ENCODE measurements at regions not wholly inside any gene's neighbourhood (a gene's known extent, or its start where the extent isn't known, plus 50 kb on each side); places are given as distances from the start of the nearest gene placed in this dataset.

DNA sequence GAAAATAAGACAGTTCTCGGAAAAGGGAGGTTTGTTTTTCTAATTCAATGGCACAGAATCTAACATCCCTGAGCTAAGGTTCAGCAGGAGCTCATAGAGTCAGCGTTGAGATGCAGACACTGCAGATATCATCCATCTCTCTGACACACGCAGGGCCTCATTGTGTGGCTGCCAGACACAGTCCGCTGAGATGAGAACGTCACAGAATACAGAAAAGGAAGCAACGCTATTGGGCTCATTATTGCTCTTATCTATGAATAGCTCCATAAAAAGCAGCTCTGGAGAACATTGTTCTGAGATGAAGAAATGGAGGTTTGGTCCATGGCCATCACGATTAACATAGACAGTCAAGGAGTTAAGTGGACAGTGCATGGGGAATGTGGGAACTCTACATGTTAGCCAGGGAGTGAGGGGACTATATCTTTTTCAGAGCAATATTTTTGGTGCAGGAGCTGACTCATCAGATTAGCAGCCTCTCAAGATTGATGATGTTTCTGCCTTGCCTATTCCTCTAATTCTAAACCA is 771.6 kb upstream of the CXADR start:
- Histone ChIP-seq H3K27ac (ENCODE audit: poor library complexity, severe bottlenecking) (no peak overlapping the region), H3K27me3 (ENCODE audit: insufficient read depth, poor library complexity, severe bottlenecking) (no peaks in the 10 kb centered on the region), H3K9me3 (ENCODE audit: severe bottlenecking) (no peaks in the 10 kb centered on the region), H3K4me3 (ENCODE audit: severe bottlenecking) (no peak overlapping the region), H3K36me3 (ENCODE audit: low read depth) (no peaks in the 10 kb centered on the region), H3K4me1 (ENCODE audit: insufficient read depth, poor library complexity, severe bottlenecking) (no peaks in the 10 kb centered on the region)
- DNase-seq (ENCODE audit: low spot score) (no peak), ATAC-seq (ENCODE audit: low read depth) (no peak)
- TF ChIP-seq, protein P1, sequence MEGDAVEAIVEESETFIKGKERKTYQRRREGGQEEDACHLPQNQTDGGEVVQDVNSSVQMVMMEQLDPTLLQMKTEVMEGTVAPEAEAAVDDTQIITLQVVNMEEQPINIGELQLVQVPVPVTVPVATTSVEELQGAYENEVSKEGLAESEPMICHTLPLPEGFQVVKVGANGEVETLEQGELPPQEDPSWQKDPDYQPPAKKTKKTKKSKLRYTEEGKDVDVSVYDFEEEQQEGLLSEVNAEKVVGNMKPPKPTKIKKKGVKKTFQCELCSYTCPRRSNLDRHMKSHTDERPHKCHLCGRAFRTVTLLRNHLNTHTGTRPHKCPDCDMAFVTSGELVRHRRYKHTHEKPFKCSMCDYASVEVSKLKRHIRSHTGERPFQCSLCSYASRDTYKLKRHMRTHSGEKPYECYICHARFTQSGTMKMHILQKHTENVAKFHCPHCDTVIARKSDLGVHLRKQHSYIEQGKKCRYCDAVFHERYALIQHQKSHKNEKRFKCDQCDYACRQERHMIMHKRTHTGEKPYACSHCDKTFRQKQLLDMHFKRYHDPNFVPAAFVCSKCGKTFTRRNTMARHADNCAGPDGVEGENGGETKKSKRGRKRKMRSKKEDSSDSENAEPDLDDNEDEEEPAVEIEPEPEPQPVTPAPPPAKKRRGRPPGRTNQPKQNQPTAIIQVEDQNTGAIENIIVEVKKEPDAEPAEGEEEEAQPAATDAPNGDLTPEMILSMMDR (IDR thresholded peaks at IDR 0.05; ENCODE audit: poor library complexity, severe bottlenecking): no peak

DNA sequence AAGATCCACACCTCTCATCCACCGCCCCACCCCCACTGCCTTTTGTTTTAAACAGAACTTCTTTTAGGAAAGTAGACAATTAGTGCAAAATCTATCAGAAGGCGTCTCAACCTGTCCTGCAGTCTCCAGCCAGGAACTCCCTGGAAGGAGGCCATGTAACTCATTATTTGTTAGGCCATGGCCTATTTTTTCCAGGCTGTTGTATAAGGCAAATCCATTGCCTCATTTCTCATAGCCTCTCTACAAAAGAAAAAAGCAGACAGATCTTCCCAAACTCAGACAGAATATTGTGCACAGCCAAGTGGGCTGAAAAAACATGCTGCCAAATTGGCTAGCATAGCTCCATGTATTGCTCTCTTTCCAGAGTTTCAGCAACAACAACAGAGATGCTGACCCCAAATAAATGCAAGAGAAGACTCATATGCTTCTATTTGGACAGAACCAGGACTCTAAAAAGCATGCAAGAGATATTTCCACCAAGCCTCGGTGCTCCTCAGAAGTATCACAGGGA is 770.7 kb upstream of the CXADR start:
- no peak overlapping the region for H3K27ac ChIP-seq (ENCODE audit: poor library complexity, severe bottlenecking)
- no peaks in the 10 kb centered on the region for H3K9me3 ChIP-seq (ENCODE audit: severe bottlenecking)
- TF ChIP-seq, protein P1 (IDR thresholded peaks at IDR 0.05; ENCODE audit: poor library complexity, severe bottlenecking): no peak
- DNase-seq (ENCODE audit: low spot score) (no peak), ATAC-seq (ENCODE audit: low read depth) (no peak)
- no peaks in the 10 kb centered on the region for H3K4me1 ChIP-seq (ENCODE audit: insufficient read depth, poor library complexity, severe bottlenecking)
- no peak overlapping the region for H3K4me3 ChIP-seq (ENCODE audit: severe bottlenecking)
- H3K36me3 ChIP-seq (ENCODE audit: low read depth): no peaks in the 10 kb centered on the region
- H3K27me3 ChIP-seq (ENCODE audit: insufficient read depth, poor library complexity, severe bottlenecking): no peaks in the 10 kb centered on the region

DNA sequence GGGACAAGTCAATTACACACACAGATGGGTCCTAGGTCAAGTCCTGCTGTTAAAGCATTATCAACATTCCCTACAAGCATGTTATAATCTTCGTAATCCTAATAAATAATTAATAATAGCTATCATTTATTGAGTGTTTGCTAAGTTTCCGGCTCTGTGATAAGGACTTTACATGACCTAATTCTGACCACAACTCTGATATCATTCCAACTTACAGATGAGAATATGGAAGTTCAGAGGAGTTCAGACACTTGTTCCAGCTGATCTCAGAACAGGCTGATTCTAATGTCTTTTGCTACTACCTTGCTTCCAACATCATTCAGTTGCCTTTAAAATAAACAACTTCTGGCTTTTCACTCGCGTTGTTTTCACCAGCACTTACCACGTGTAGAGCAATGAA is 770.1 kb upstream of the CXADR start:
- no peaks in the 10 kb centered on the region for H3K4me1 ChIP-seq (ENCODE audit: insufficient read depth, poor library complexity, severe bottlenecking)
- no peaks in the 10 kb centered on the region for H3K9me3 ChIP-seq (ENCODE audit: severe bottlenecking)
- TF ChIP-seq, protein P1 (IDR thresholded peaks at IDR 0.05; ENCODE audit: poor library complexity, severe bottlenecking): no peak
- no peak overlapping the region for H3K4me3 ChIP-seq (ENCODE audit: severe bottlenecking)
- DNase-seq (ENCODE audit: low spot score): no peak
- ATAC-seq (ENCODE audit: low read depth): no peak
- no peaks in the 10 kb centered on the region for H3K36me3 ChIP-seq (ENCODE audit: low read depth)
- H3K27me3 ChIP-seq (ENCODE audit: insufficient read depth, poor library complexity, severe bottlenecking): no peaks in the 10 kb centered on the region
- no peak overlapping the region for H3K27ac ChIP-seq (ENCODE audit: poor library complexity, severe bottlenecking)

DNA sequence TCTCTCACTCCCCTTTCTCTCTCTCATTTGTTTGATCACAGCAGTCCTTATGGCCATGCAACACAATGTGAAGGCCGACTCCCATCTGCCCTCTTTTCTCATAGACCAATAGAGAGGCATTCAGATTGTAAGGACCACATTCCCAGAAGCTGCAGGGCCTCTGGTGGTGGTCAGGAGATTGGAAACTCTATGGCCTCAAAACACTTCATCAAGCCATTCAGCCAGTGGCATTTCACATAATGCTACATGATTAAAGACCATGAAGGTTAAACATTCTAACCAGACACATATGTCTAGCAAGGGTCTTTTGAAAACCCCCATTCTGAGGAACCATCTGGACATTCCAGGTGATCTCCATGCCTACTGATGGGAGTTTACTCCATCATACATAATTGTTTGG is 769.5 kb upstream of the CXADR start:
- TF ChIP-seq, protein P1 (IDR thresholded peaks at IDR 0.05; ENCODE audit: poor library complexity, severe bottlenecking): no peak
- ATAC-seq (ENCODE audit: low read depth) (no peak), DNase-seq (ENCODE audit: low spot score) (no peak)
- Histone ChIP-seq H3K4me3 (ENCODE audit: severe bottlenecking) (no peak overlapping the region), H3K27ac (ENCODE audit: poor library complexity, severe bottlenecking) (no peak overlapping the region), H3K4me1 (ENCODE audit: insufficient read depth, poor library complexity, severe bottlenecking) (no peaks in the 10 kb centered on the region), H3K9me3 (ENCODE audit: severe bottlenecking) (no peaks in the 10 kb centered on the region), H3K36me3 (ENCODE audit: low read depth) (no peaks in the 10 kb centered on the region), H3K27me3 (ENCODE audit: insufficient read depth, poor library complexity, severe bottlenecking) (no peaks in the 10 kb centered on the region)

DNA sequence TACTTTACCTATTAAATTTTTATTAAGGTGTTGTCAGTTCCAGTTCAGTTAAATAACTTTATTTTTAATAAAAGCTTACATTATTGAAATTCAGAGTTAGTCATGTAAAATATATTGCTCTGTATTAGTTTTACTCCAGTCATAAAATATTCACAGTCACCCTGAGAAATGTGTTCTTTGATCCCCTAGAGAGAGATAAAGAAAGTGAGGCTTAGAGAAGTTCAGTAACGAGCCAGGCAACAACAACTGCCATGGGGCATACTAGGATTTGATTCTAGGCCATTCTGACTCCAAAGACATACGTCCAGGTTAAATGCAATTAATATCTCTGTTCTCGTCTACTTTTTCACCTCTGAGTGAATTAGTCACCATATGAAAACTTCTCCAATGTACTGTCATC is 761.9 kb upstream of the CXADR start:
- Histone ChIP-seq H3K4me3 (ENCODE audit: severe bottlenecking) (no peak overlapping the region), H3K27me3 (ENCODE audit: insufficient read depth, poor library complexity, severe bottlenecking) (no peaks in the 10 kb centered on the region), H3K36me3 (ENCODE audit: low read depth) (no peaks in the 10 kb centered on the region), H3K9me3 (ENCODE audit: severe bottlenecking) (no peaks in the 10 kb centered on the region), H3K27ac (ENCODE audit: poor library complexity, severe bottlenecking) (no peak overlapping the region), H3K4me1 (ENCODE audit: insufficient read depth, poor library complexity, severe bottlenecking) (no peaks in the 10 kb centered on the region)
- ATAC-seq (ENCODE audit: low read depth): no peak
- DNase-seq (ENCODE audit: low spot score): no peak
- TF ChIP-seq, protein P1 (IDR thresholded peaks at IDR 0.05; ENCODE audit: poor library complexity, severe bottlenecking): no peak

All from RWPE2 (cell line).